ENCODE measurements at regions not wholly inside any gene's neighbourhood (a gene's known extent, or its start where the extent isn't known, plus 50 kb on each side); places are given as distances from the start of the nearest gene placed in this dataset.

DNA sequence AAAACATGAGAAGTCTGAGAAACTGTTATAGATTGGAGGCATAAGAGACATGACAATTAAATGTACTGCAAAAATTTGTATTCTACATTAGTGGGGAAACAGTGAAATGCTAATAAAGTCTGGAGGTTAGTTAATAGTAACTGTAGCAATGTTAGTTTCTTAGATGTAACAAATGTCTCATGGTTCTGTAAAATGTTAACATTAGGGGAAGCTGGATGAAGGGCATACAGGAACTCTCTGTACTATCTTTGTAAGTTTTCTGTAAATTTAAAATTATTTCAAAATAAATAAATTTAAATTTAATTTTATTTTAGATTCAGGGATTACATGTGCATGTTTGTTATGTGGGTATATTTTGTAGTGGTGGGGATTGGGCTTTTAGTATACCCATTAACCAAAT lies 70.0 kb upstream of the IRX6 start:
- no peak for TF ChIP-seq CTCF (IDR thresholded peaks at IDR 0.05)

GRCh38 chr16:55255733-55256282 lies 68.2 kb upstream of the IRX6 start:
- TF ChIP-seq CTCF (IDR thresholded peaks at IDR 0.05), result no peak

GRCh38 chr16:55256412-55257016 lies 67.5 kb upstream of the IRX6 start:
- TF ChIP-seq CTCF (IDR thresholded peaks at IDR 0.05), result no peak

DNA sequence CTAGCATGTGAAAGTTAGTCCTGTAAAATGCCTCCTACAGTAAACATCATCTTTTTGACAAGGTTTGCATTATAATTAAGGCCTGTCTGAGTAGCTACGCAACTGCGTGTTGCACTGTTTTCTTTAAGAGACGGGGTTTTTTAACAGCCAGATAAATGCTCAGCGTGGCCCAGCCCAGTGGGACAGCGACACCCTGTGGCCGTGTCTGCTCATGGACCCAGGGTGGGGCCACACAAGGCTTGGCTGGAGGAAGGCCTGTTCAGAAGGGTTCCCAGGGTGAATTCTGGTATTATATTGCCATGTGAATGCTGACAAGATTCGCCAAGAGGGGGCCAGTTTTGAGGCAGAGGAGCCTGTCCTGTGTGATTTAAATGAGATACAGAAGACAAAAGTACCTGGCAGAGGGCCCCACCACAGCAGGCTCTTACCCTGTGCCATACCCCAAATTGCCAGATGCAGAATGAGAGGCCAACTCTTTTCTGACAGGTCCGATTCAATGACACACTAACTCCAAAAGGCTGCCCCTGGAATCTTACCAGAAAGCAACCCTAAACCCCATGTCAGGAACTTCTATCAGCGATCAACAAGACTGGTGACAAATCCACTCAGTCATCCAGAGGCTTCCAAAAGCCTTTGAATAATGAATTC lies 65.9 kb upstream of the IRX6 start:
- TF ChIP-seq CTCF (IDR thresholded peaks at IDR 0.05), result peak; percentile 69

- TF ChIP-seq CTCF (IDR thresholded peaks at IDR 0.05), result no peak
Observed at GRCh38 chr16:55261301-55261700, 62.7 kb upstream of the IRX6 start.

- no peak for TF ChIP-seq CTCF (IDR thresholded peaks at IDR 0.05)
Observed at GRCh38 chr16:55263271-55264250, 60.4 kb upstream of the IRX6 start.

- no peak for TF ChIP-seq CTCF (IDR thresholded peaks at IDR 0.05)
Observed at GRCh38 chr16:55264949-55265348, 59.1 kb upstream of the IRX6 start.

All from LNCAP (cell line).